Lung (tissue), 11 donors: ENCODE measurements at regions not wholly inside any gene's neighbourhood (a gene's known extent, or its start where the extent isn't known, plus 50 kb on each side); places are given as distances from the start of the nearest gene placed in this dataset.

Experiments used
- ATAC-seq: fragments of 200-7000 bp; cut with Tn5 transposase; one replicate; pipeline ENCODE4 v1.9.1; 2020; ENCODE audit warnings: moderate number of reproducible peaks; ENCODE audit not compliant: insufficient read depth, low FRiP score
- DNase-seq, 3 donors: peaks; one replicate each; pipeline ENCODE4 v3.0.0-alpha.2; 2013 to 2017
- H3K27ac ChIP-seq, 2 donors: one replicate each; pipeline ENCODE4 v1.5.1; 2013; ENCODE audit warnings: mild to moderate bottlenecking in 2 of 2, moderate library complexity in 2 of 2, control low read depth in 1 of 2, inconsistent platforms in 1 of 2, low read depth in 1 of 2, low read length in 1 of 2
- H3K27me3 ChIP-seq, 3 donors: one replicate each; pipeline ENCODE4 v1.5.1; 2013; ENCODE audit warnings: low read length in 2 of 3; ENCODE audit not compliant: control insufficient read depth in 3 of 3, insufficient read depth in 3 of 3
- H3K36me3 ChIP-seq, 4 donors: one replicate each; pipeline ENCODE4 v1.5.1; 2013; ENCODE audit warnings: low read length in 4 of 4, mild to moderate bottlenecking in 1 of 4, moderate library complexity in 1 of 4; ENCODE audit not compliant: control insufficient read depth in 4 of 4, insufficient read depth in 4 of 4
- H3K4me1 ChIP-seq, 5 donors: one replicate each; pipeline ENCODE4 v1.5.1; 2013; ENCODE audit warnings: low read length in 5 of 5, mild to moderate bottlenecking in 2 of 5, moderate library complexity in 1 of 5; ENCODE audit not compliant: control insufficient read depth in 5 of 5, insufficient read depth in 5 of 5
- H3K4me3 ChIP-seq: one replicate; pipeline ENCODE4 v1.5.1; 2013; ENCODE audit warnings: mild to moderate bottlenecking, control low read depth, moderate library complexity
- H3K9ac ChIP-seq, 2 donors: one replicate each; pipeline ENCODE4 v1.5.1; 2013; ENCODE audit warnings: low read length in 2 of 2, control low read depth in 1 of 2; ENCODE audit not compliant: insufficient read depth in 1 of 2
- H3K9me3 ChIP-seq, 4 donors: one replicate each; pipeline ENCODE4 v1.5.1; 2013; ENCODE audit warnings: low read length in 3 of 4, mild to moderate bottlenecking in 1 of 4, moderate library complexity in 1 of 4; ENCODE audit not compliant: control insufficient read depth in 4 of 4, insufficient read depth in 3 of 4
- CTCF ChIP-seq: IDR thresholded peaks from 2 replicates; pipeline ENCODE4 v1.5.1; 2012; ENCODE audit warnings: mild to moderate bottlenecking; ENCODE audit errors: control extremely low read depth, extremely low read depth
- WGBS, 2 donors: extraction: QIAGEN DNeasy Blood & Tissue Kit; methylation state at CpG; one replicate each; pipeline ENCODE4 v1.1.7; 2013; 5-methylcytosine and 5-hydroxymethylcytosine counted together
- donor health status: control.
- donor health status: control.
- donor health status: Bipolar disorder and iron deficiency.
- donor health status: healthy.
- donor health status: DM: yes; HTN: yes; CAD: no.

- DNase-seq = no peak
Observed at GRCh38 chr6:18792866-18793265, 405.7 kb downstream of the RNF144B start.

GRCh38 chr6:18795726-18796125 is 408.6 kb downstream of the RNF144B start:
- 69 to 77% methylated on average over 5 of the region's 5 CpGs for WGBS, 2 donors
- H3K36me3 ChIP-seq = no peaks in the 10 kb centered on the region
- no peaks in the 10 kb centered on the region for H3K9me3 ChIP-seq
- DNase-seq (no peak), ATAC-seq (no peak)
- no peak overlapping the region for H3K27ac ChIP-seq
- H3K9ac ChIP-seq = no peak overlapping the region
- H3K27me3 ChIP-seq = no peaks in the 10 kb centered on the region
- TF ChIP-seq CTCF = no peak
- no peak overlapping the region for H3K4me3 ChIP-seq
- no peaks in the 10 kb centered on the region for H3K4me1 ChIP-seq

More at GRCh38 chr6:18792866-18793265, 405.7 kb downstream of the RNF144B start:
- H3K27me3 ChIP-seq = no peaks in the 10 kb centered on the region
- H3K27ac ChIP-seq = no peak overlapping the region
- ATAC-seq = no peak
- TF ChIP-seq CTCF = no peak
- no peak overlapping the region for H3K4me3 ChIP-seq
- H3K9ac ChIP-seq = no peak overlapping the region
- H3K9me3 ChIP-seq = no peaks in the 10 kb centered on the region
- WGBS, 2 donors = 51 to 71% methylated on average over 3 of the region's 3 CpGs
- no peaks in the 10 kb centered on the region for H3K36me3 ChIP-seq
- no peaks in the 10 kb centered on the region for H3K4me1 ChIP-seq

- H3K27me3 ChIP-seq = no peaks in the 10 kb centered on the region
- no peak for DNase-seq
- 63 to 65% methylated on average over 3 of the region's 3 CpGs for WGBS, 2 donors
- H3K9ac ChIP-seq = no peak overlapping the region
- no peak for TF ChIP-seq CTCF
- H3K4me3 ChIP-seq = no peak overlapping the region
- no peaks in the 10 kb centered on the region for H3K4me1 ChIP-seq
- no peak overlapping the region for H3K27ac ChIP-seq
- no peak for ATAC-seq
- H3K36me3 ChIP-seq = no peaks in the 10 kb centered on the region
- H3K9me3 ChIP-seq = peaks cover 0 to 15% (median 5%) of the 10 kb centered on the region in 4 donors
Observed at GRCh38 chr6:18820725-18821124, 433.6 kb downstream of the RNF144B start.

GRCh38 chr6:18823782-18824386 is 436.7 kb downstream of the RNF144B start:
- Histone ChIP-seq H3K27ac (no peak overlapping the region), H3K27me3 (no peaks in the 10 kb centered on the region), H3K36me3 (no peaks in the 10 kb centered on the region), H3K9me3 (peaks cover 0 to 15% (median 5%) of the 10 kb centered on the region in 4 donors), H3K9ac (no peak overlapping the region), H3K4me1 (no peaks in the 10 kb centered on the region), H3K4me3 (no peak overlapping the region)
- TF ChIP-seq CTCF = no peak
- DNase-seq (peak in 1 of 3 donors; percentile 2), ATAC-seq (no peak)
- 53 to 54% methylated on average over 5 of the region's 5 CpGs for WGBS, 2 donors
